SK-N-SH (cell line): ENCODE measurements at regions not wholly inside any gene's neighbourhood (a gene's known extent, or its start where the extent isn't known, plus 50 kb on each side); places are given as distances from the start of the nearest gene placed in this dataset.

Experiments used
- CTCF ChIP-seq: fragments of 200-600 bp; sonication (generic); IDR thresholded peaks from 2 replicates; pipeline ENCODE4 v1.6.1; 2017; ENCODE audit warnings: antibody characterized with exemption, mild to moderate bottlenecking, moderate library complexity
- FOXM1 ChIP-seq: IDR thresholded peaks from 2 replicates; pipeline ENCODE4 v1.4.0; 2012; ENCODE audit warnings: low read depth, mild to moderate bottlenecking
- GABPA ChIP-seq: IDR thresholded peaks from 2 replicates; pipeline ENCODE4 v1.4.0; 2012; ENCODE audit warnings: low read depth, mild to moderate bottlenecking
- POLR2AphosphoS5 ChIP-seq: IDR thresholded peaks from 2 replicates; pipeline ENCODE4 v1.6.1; 2012; ENCODE audit warnings: low read depth, low read length
- REST ChIP-seq: IDR thresholded peaks from 2 replicates; pipeline ENCODE4 v1.6.1; 2012; ENCODE audit warnings: mild to moderate bottlenecking, low read depth, low read length, moderate library complexity
- RXRA ChIP-seq: IDR thresholded peaks from 2 replicates; pipeline ENCODE4 v1.4.0; 2012; ENCODE audit warnings: low read depth, mild to moderate bottlenecking, borderline replicate concordance
- SMC3 ChIP-seq: IDR thresholded peaks from 2 replicates; pipeline ENCODE4 v1.6.1; 2012; ENCODE audit warnings: low read depth, low read length, improper control_type of control experiment
- TCF12 ChIP-seq: IDR thresholded peaks from 2 replicates; pipeline ENCODE4 v1.4.0; 2012

GRCh38 chr2:203625701-203626100 is 80.7 kb upstream of the CD28 start:
- no peak for TF ChIP-seq FOXM1
- no peak for TF ChIP-seq CTCF
- no peak for TF ChIP-seq TCF12
- no peak for TF ChIP-seq RXRA
- TF ChIP-seq SMC3: no peak
- TF ChIP-seq REST: no peak
- no peak for TF ChIP-seq POLR2AphosphoS5
- TF ChIP-seq GABPA: no peak
